Erythroblast (primary cell): ENCODE measurements at regions not wholly inside any gene's neighbourhood (a gene's known extent, or its start where the extent isn't known, plus 50 kb on each side); places are given as distances from the start of the nearest gene placed in this dataset.
"Not testable (repeated sequence)": the region's sequence is repeated elsewhere in the genome, so short reads cannot be mapped to it uniquely, and the experiment has no call there.

ENCODE experiments used
- DNase-seq, 2 experiments: peaks; one replicate each; lab custom pipeline; 2025; lab: John Stamatoyannopoulos, UW
- GATA1 ChIP-seq: IDR thresholded peaks from 2 replicates; pipeline ENCODE4 v1.6.1; 2011; ENCODE audit warnings: low read depth, mild to moderate bottlenecking, control low read depth, low read length, moderate library complexity
- POLR2A ChIP-seq: IDR thresholded peaks from 2 replicates; pipeline ENCODE4 v1.6.1; 2011; ENCODE audit warnings: mild to moderate bottlenecking, low read length

DNA sequence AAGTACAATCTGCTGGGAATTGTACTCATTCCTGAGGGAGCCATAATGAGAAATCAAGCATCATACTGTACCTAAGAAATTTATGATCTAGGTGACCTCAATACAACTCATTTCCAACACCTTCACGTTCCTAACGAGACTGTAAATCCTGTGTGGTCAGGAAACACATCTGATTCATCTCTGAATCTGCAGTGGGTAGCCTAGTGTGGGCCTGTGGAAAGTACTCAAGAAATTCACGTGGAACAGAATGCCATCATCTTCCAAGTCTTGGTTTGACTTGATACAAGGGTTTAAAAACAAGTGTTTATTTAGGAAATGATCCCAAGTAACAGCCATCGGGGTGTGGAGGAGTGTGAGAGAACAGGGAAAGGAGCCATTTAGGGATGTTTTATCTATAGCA is 568.9 kb downstream of the EDEM1 start:
- TF ChIP-seq POLR2A (no peak), GATA1 (no peak)
- no peak for DNase-seq

DNA sequence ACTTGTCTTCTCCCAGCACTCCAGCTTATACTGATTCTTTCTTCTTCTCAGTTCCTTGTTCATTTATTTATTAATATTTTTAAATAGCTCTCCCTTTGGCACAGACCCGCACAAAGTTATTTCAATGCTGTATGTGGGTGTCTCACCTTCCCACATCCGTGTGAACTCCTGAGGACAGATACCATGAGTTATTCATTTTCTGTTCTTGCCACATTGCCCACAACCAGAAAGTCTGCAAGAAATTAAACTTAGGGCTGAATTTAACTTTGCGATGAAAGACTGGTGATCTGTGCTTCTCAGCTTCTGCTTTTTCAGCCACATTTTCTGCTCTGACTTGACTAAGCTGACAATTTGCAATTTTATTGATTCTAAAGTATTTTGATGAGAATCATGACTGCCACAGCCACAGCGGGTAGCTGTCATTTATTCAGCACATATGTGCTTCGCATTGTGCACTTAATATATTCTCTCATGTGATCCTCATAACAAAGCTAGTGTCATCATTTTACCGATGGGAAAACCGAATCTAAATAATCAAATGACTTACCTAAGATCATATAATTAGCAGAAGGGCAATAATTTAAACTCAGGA is 569.8 kb downstream of the EDEM1 start:
- TF ChIP-seq GATA1 = no peak
- no peak for TF ChIP-seq POLR2A
- no peak for DNase-seq

DNA sequence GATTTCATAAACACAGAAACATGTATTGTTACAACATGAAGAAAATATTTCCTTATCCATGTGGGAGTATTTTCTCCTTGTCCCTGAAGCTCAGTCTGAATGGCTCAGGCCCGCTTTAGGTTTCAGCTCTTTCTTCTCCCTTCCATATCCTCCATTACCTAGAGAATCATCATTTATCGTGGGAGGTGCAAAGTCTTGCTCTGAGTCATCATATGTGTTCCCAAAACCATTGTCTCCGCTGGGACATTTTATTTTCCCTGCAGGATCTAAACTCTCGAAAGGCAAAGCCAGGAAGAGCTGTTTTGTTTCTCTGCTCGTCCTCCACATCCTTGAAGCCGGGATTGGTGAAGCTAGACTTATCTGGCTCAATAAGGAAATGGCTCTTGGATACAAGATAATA is 571.2 kb downstream of the EDEM1 start:
- no peak for DNase-seq
- TF ChIP-seq GATA1 (no peak), POLR2A (no peak)

DNA sequence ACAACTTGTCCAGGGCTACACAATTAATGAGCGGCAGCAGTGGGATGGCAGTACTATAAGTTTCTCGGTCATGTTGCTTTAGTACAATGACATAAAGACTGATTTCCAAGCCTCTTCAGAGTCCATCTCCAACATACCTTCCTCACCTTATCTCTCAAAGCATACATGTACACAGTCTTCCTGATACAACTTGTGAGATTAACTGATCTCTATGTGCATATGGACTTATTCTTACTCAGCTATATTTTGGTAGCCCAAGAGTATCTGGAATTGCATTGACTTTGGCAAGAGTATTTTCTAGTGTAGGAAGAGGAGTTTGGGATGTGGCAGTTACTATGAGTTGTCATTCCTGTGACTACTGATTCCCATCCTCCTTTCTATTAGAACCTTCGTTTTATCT is 575.0 kb downstream of the EDEM1 start:
- DNase-seq = peak; percentile 11 to 39
- TF ChIP-seq POLR2A = no peak
- TF ChIP-seq GATA1 = no peak

DNA sequence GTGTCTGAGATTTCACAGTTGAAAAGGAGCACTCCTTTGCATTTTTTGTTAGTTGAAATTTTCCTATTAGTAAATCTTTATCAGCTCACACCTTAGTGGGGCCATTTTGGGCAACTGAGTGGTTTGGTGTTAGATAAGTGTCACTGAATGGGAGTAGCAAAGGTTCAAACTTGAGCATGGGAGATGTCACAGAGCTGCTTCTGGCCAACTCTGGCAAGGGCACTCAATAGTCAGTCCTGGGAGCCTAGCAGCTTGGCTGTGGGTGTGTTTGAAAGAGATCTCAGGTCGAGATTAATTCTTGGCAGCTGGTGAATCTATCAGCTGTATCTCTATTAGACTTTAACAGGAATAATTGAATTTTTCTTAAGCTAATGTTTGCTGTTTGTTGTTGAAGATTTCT is 579.3 kb downstream of the EDEM1 start:
- TF ChIP-seq GATA1 = no peak
- no peak for TF ChIP-seq POLR2A
- DNase-seq = peak; percentile 67 to 83

GRCh38 chr3:5767304-5767703 is 579.8 kb downstream of the EDEM1 start:
- TF ChIP-seq GATA1 = no peak
- TF ChIP-seq POLR2A = no peak

DNA sequence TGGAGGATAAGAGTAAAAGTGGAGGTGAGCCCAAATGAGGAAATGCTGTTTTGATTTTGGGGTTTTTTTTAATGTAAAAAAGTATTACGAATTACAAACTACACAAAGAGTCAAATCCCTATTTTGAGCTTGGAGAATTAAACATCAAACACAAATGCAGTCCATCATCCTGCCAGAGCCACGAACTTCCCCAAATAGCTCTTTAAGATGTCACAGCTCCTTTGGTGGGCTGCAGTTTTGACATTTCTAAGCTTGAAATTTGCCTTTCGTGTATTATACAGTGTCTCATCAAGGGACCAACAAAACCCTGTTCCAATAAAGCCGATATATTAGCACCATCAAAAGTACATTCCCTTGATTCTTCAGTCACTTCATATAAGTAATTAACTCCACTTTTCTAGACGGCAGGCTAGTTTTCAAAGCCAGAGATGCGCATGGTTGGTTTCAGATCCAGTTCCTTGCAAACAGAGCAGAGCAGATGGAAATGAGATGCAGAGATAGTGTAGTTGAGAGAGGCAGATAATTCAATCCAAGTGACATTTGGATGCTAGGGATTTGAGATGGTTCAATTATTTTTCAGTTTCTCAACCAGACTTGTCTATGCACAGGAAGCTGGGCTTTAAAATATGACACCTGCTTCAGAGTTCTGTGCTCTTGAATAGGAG is 580.9 kb downstream of the EDEM1 start:
- DNase-seq = peak in 1 of 2 experiments; percentile 2
- TF ChIP-seq POLR2A (no peak), GATA1 (no peak)

More at GRCh38 chr3:5767304-5767703, 579.8 kb downstream of the EDEM1 start:
- DNase-seq = peak; percentile 77 to 86

DNA sequence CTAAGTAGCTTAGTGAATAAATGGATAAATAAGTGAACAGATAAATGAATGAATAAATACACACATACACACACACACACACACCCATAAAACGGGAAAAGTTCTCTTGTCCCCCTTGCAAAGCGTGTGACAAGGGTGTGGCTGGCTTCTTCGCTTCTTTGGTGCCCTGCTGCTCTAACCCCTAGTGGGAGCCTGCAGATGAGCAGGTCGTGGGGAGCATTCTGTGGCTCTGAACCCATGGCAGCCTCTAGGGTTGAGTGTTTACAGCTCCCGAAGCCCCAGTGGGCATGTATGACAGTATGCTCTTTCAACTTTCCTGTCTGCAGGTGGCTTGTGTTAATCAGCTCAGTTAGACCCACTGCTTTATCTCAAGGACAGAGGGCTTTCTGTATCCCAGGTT is 582.3 kb downstream of the EDEM1 start:
- peak; percentile 33 to 40 for DNase-seq
- no peak for TF ChIP-seq GATA1

DNA sequence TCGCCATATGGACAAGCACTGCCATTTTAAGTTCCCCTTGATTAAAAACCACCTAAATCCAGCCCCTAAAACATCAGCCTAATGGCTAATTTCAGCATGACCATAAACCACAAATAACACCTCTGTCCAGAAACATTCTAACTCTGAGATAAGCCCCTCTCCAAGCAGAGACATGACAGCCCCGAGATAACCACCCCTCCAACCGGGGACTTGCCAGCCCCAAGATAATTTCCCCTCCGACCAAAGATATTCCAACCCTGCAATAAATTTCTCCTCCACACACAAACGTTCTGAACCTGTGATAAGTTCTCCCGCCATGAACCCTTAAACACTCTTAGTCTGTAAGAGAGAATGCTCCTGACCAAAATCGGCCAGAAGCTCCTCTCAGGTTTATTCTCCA is 586.8 kb downstream of the EDEM1 start:
- DNase-seq = peak; percentile 50 to 86
- TF ChIP-seq GATA1 (no peak), POLR2A (no peak)

GRCh38 chr3:5775100-5775499 is 587.6 kb downstream of the EDEM1 start:
- DNase-seq = not testable (repeated sequence)

DNA sequence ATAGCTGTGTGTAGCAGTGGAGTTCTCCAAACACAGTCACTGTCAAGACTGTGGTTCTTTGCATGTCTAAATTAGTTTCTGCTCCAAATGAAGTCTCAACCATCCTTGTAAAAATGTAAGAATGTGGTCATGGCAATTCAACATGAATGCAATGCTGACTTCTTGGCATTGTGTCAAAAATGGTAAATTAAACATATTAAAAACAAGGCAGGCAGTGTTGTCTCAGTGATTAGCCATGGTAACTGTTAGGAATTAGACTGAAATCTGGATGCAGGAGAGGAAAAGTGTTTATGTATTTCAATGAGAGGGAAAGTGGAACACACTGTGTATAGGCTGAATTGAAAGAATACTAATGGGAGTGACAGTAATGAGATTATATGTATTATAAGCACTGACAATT is 597.2 kb downstream of the EDEM1 start:
- no peak for TF ChIP-seq GATA1
- no peak for TF ChIP-seq POLR2A
- no peak for DNase-seq

DNA sequence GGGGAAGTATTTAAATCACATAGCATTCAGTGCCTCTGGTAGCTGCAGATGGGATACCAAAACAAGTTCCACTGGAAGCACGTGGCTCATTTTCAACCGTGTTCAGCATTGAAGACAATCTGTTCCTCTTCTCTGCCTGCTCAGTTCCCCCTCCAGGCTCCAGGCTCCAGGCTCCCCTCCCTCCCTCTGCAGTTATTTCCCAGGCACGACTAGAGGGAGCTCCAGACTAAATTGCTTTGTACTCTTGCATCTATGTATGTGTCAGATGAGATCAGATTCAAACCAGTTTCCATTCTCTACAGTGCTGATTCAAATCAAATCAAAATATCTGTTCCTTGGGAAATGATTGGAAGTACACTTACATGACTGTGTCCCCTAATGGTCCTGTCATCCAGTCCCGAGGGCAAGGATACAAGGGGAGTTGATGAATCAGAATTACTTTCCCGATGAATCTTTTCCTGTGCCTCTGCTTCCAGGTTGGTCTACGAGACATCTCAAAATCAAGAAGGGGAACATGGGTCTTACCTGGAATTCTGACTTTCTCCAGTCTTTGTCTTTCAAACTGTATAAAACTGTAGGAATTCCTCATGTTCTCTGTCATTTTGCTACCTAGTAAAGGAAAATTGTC is 600.5 kb downstream of the EDEM1 start:
- no peak for DNase-seq
- TF ChIP-seq GATA1 = no peak
- TF ChIP-seq POLR2A = no peak

DNA sequence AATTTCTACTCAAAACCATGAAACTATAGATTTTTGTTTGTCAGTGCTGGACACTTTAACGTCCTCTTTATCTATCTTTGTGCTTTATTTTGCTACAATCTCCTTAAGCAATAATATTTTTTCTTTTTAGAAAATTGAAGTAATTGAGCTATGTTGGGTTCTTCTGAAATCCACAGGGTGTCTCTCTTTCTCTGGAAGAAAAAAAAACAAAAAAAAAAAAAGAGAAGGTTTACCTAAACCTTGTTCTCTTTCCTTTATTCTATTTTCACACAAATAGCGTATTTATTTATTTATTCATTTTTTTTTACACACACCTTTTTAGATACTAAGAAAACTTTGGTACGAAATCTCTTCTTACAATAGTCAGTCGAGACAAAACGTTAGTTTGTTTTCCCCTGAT is 601.0 kb downstream of the EDEM1 start:
- TF ChIP-seq GATA1 = no peak
- TF ChIP-seq POLR2A = no peak
- DNase-seq = no peak

GRCh38 chr3:5791558-5791957 is 604.1 kb downstream of the EDEM1 start:
- TF ChIP-seq POLR2A (no peak), GATA1 (no peak)
- no peak for DNase-seq

DNA sequence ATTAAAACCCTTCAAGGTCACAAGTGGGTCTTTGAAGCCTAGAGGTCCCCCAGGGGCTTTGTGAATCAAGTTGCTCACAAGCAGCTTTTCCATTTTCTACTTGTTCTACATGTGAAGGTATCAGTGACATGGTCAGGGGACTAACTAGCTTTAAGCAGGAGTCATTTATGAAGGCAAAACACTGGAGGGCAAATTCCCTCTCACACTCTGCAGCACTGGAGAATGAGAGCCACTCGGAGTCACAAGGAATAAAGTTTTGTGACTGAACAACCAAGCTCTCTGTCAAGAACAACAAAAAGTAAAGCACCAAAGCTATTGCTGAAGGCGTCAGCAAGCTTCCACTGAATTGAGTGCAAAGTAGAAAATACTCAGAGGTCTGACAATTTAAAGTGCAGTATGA is 609.0 kb downstream of the EDEM1 start:
- DNase-seq = no peak
- TF ChIP-seq GATA1 (no peak), POLR2A (no peak)
